ENCODE measurements at regions not wholly inside any gene's neighbourhood (a gene's known extent, or its start where the extent isn't known, plus 50 kb on each side); places are given as distances from the start of the nearest gene placed in this dataset.

GRCh38 chr10:25811052-25811685, 122.9 kb upstream of the MYO3A start:
- TF ChIP-seq CTCF (IDR thresholded peaks at IDR 0.05): no peak
- no peak for TF ChIP-seq POLR2A (IDR thresholded peaks at IDR 0.05)
